Neural cell (in vitro differentiated cells): ENCODE measurements at regions not wholly inside any gene's neighbourhood (a gene's known extent, or its start where the extent isn't known, plus 50 kb on each side); places are given as distances from the start of the nearest gene placed in this dataset.

Experiments
- CTCF ChIP-seq: fragments of 450-650 bp; IDR thresholded peaks from 2 replicates; pipeline ENCODE4 v1.5.1; 2014; ENCODE audit warnings: antibody characterized with exemption, mild to moderate bottlenecking, moderate library complexity; ENCODE audit not compliant: poor library complexity, severe bottlenecking
- EZH2 ChIP-seq: fragments of 200-600, 300-800 bp; shearing (Covaris generic), sonication (generic); IDR thresholded peaks from 2 replicates; pipeline ENCODE4 v1.6.1; 2014; ENCODE audit warnings: antibody characterized with exemption, low read length, borderline replicate concordance, mild to moderate bottlenecking; ENCODE audit not compliant: insufficient read depth, poor library complexity, severe bottlenecking
- POLR2AphosphoS5 ChIP-seq: IDR thresholded peaks from 2 replicates; pipeline ENCODE4 v1.6.1; 2012
- RAD21 ChIP-seq: fragments of 450-650 bp; conservative IDR thresholded peaks from 2 replicates; pipeline ENCODE4 v1.6.1; 2014; ENCODE audit warnings: antibody characterized with exemption, mild to moderate bottlenecking, moderate library complexity
- SMC3 ChIP-seq: fragments of 450-650 bp; conservative IDR thresholded peaks from 2 replicates; pipeline ENCODE4 v1.6.1; 2014; ENCODE audit warnings: antibody characterized with exemption, mild to moderate bottlenecking, moderate library complexity; ENCODE audit not compliant: poor library complexity
- TF ChIP-seq, protein P1 (sequence below): IDR thresholded peaks from 2 replicates; pipeline ENCODE4 v1.6.1; 2012; ENCODE audit warnings: borderline replicate concordance

GRCh38 chr7:130920122-130920521 lies 186.1 kb upstream of the KLF14 start:
- TF ChIP-seq CTCF (no peak), POLR2AphosphoS5 (no peak), SMC3 (no peak), RAD21 (no peak), EZH2 (no peak)
- TF ChIP-seq, protein P1, sequence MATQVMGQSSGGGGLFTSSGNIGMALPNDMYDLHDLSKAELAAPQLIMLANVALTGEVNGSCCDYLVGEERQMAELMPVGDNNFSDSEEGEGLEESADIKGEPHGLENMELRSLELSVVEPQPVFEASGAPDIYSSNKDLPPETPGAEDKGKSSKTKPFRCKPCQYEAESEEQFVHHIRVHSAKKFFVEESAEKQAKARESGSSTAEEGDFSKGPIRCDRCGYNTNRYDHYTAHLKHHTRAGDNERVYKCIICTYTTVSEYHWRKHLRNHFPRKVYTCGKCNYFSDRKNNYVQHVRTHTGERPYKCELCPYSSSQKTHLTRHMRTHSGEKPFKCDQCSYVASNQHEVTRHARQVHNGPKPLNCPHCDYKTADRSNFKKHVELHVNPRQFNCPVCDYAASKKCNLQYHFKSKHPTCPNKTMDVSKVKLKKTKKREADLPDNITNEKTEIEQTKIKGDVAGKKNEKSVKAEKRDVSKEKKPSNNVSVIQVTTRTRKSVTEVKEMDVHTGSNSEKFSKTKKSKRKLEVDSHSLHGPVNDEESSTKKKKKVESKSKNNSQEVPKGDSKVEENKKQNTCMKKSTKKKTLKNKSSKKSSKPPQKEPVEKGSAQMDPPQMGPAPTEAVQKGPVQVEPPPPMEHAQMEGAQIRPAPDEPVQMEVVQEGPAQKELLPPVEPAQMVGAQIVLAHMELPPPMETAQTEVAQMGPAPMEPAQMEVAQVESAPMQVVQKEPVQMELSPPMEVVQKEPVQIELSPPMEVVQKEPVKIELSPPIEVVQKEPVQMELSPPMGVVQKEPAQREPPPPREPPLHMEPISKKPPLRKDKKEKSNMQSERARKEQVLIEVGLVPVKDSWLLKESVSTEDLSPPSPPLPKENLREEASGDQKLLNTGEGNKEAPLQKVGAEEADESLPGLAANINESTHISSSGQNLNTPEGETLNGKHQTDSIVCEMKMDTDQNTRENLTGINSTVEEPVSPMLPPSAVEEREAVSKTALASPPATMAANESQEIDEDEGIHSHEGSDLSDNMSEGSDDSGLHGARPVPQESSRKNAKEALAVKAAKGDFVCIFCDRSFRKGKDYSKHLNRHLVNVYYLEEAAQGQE, result no peak
